GM12878 (cell line): ENCODE measurements at regions not wholly inside any gene's neighbourhood (a gene's known extent, or its start where the extent isn't known, plus 50 kb on each side); places are given as distances from the start of the nearest gene placed in this dataset.

ENCODE experiments used
- ATAC-seq: fragments of 200-7000 bp; cut with Tn5 transposase; 3 replicates; pipeline ENCODE4 v1.9.1; 2020; ENCODE audit warnings: mild to moderate bottlenecking, moderate library complexity
- BruUV-seq: library from RNA; stranded (reverse); fragments of 400-500 nt; replicated peaks from 2 replicates; lab custom pipeline; 2021; lab: Mats Ljungman, UMichigan
- CTCF ChIA-PET: fragments of 300-600 bp; sonication (Branson Sonifier 250); formaldehyde crosslinking; extraction: SDS; loops from one replicate; lab custom pipeline; 2021; ENCODE audit warnings: inconsistent platforms; lab: Yijun Ruan, JAX
- POLR2A ChIA-PET: fragments of 350-600 bp; formaldehyde crosslinking; extraction: SDS; loops from one replicate; lab custom pipeline; 2021; ENCODE audit warnings: inconsistent platforms; lab: Charles Lee
- RAD21 ChIA-PET: fragments of 300-600 bp; sonication (Branson Sonifier 250); formaldehyde crosslinking; loops from one replicate; lab custom pipeline; 2023; ENCODE audit warnings: antibody characterized with exemption; ENCODE audit not compliant: unreplicated experiment; lab: Charles Lee
- SMC1A ChIA-PET: fragments of 300-600 bp; sonication (Branson Sonifier 250); formaldehyde crosslinking; loops from one replicate; lab custom pipeline; 2023; ENCODE audit not compliant: unreplicated experiment, uncharacterized antibody; lab: Charles Lee
- DNase-seq: peaks from one replicate; pipeline ENCODE4 v3.0.0-alpha.2; 2011; ENCODE audit warnings: low read depth, low spot score
- FAIRE-seq: peaks from 3 replicates; lab custom pipeline; 2011; peaks lifted over from hg19 to GRCh38; lab: Jason Lieb, UNC
- H2AFZ ChIP-seq: 2 replicates; pipeline ENCODE4 v1.6.0; 2011; ENCODE audit warnings: low read depth, low read length, control low read depth; ENCODE audit not compliant: control insufficient read depth
- H3K27ac ChIP-seq: 2 replicates; pipeline ENCODE4 v1.5.1; 2011; ENCODE audit warnings: control low read depth; ENCODE audit not compliant: control insufficient read depth, insufficient read depth
- H3K27me3 ChIP-seq, 2 experiments: replicated peaks in 1 of 2; 2 replicates each; pipeline versions ENCODE4 v1.6.0 to v1.6.1; 2011; ENCODE audit warnings: low read length in 1 of 2; ENCODE audit not compliant: control insufficient read depth in 2 of 2, insufficient read depth in 2 of 2
- H3K36me3 ChIP-seq, 2 experiments: 2 replicates each; pipeline ENCODE4 v1.5.1; 2011; ENCODE audit warnings: low read length in 1 of 2; ENCODE audit not compliant: control insufficient read depth in 2 of 2, insufficient read depth in 2 of 2
- H3K4me1 ChIP-seq: 2 replicates; pipeline ENCODE4 v1.6.1; 2011; ENCODE audit warnings: mild to moderate bottlenecking, low read length, moderate library complexity, mixed read lengths; ENCODE audit not compliant: control insufficient read depth, insufficient read depth
- H3K4me2 ChIP-seq: 2 replicates; pipeline ENCODE4 v1.6.0; 2011; ENCODE audit warnings: control low read depth; ENCODE audit not compliant: control insufficient read depth, insufficient read depth
- H3K4me3 ChIP-seq: fragments of 200-600 bp; sonication (generic); 2 replicates; pipeline ENCODE4 v1.5.1; 2016
- H3K79me2 ChIP-seq: 2 replicates; pipeline ENCODE4 v1.6.0; 2011; ENCODE audit warnings: low read length; ENCODE audit not compliant: control insufficient read depth, insufficient read depth
- H3K9ac ChIP-seq: 2 replicates; pipeline ENCODE4 v1.8.0; 2011; ENCODE audit warnings: low read length, control low read depth, mixed read lengths; ENCODE audit not compliant: control insufficient read depth, insufficient read depth
- H3K9me3 ChIP-seq: replicated peaks from 3 replicates; pipeline ENCODE4 v1.5.1; 2011; ENCODE audit warnings: mild to moderate bottlenecking, low read length; ENCODE audit not compliant: control insufficient read depth, insufficient read depth
- H4K20me1 ChIP-seq: 2 replicates; pipeline ENCODE4 v1.6.0; 2011; ENCODE audit not compliant: control insufficient read depth, insufficient read depth
- CUX1 ChIP-seq: IDR thresholded peaks from 2 replicates; pipeline ENCODE4 v1.6.1; 2012; ENCODE audit warnings: improper control_type of control experiment, low read depth, low read length; ENCODE audit not compliant: insufficient replicate concordance
- TBL1XR1 ChIP-seq: IDR thresholded peaks from 2 replicates; pipeline ENCODE4 v1.6.1; 2012; ENCODE audit warnings: low read depth, low read length, improper control_type of control experiment
- YY1 ChIP-seq: IDR thresholded peaks from 2 replicates; pipeline ENCODE4 v1.6.1; 2011; ENCODE audit warnings: low read depth, mild to moderate bottlenecking, low read length
- ZNF24 ChIP-seq: fragments of 450-650 bp; IDR thresholded peaks from 2 replicates; pipeline ENCODE4 v1.6.1; 2017; ENCODE audit warnings: antibody characterized with exemption, mild to moderate bottlenecking
- WGBS: methylation state at CpG from one replicate; pipeline ENCODE4 v1.1.6; 2016; ENCODE audit warnings: low lambda C conversion rate; ENCODE audit not compliant: insufficient replicate concordance, insufficient coverage; ENCODE audit errors: missing lambda C conversion rate; 5-methylcytosine and 5-hydroxymethylcytosine counted together
- in situ Hi-C: fragments of 300-500 bp; cut with MboI; formaldehyde crosslinking; loops from 9 replicates; pipeline ENCODE4 v1.14.3; 2018; ENCODE audit warnings: mixed read lengths
- intact Hi-C: fragments of 100-400 bp; cut with micrococcal nuclease; formaldehyde crosslinking; loops from one replicate; pipeline ENCODE4 v1.14.2; 2022; ENCODE audit not compliant: unreplicated experiment
- TF ChIP-seq, protein P1 (sequence below): fragments of 450-650 bp; IDR thresholded peaks from 2 replicates; pipeline ENCODE4 v1.6.1; 2016; ENCODE audit warnings: mild to moderate bottlenecking

DNA sequence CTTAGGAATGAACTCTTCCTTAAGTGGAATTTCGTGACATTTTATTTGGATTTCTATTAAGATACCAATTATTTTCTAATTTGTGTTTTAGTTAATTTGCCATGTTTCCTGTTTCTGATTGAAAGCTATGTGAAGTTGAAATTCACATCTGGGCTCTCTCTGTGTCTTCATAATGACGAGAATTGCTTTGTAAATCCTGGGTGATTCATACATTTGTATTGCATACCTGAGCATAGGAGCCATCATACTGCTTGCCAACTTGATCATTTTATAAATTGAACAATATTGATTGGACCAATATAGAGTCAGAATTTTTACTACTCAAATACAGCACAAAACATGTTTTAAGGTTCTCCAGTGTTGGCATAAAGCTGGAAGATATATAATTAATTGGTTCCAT lies 817.9 kb downstream of the BRINP3 start (continued):
- TF ChIP-seq CUX1, result no peak

GRCh38 chr1:189662190-189662589 lies 815.5 kb downstream of the BRINP3 start:
- FAIRE-seq (no peak), ATAC-seq (no peak; the same call in 2 of the 3 replicates), DNase-seq (no peak)
- SMC1A ChIA-PET, result no interaction called here
- Histone ChIP-seq H3K79me2 (no peaks in the 10 kb centered on the region), H2AFZ (no peak overlapping the region), H3K4me2 (no peak overlapping the region), H3K9me3 (no peaks in the 10 kb centered on the region), H3K36me3 (no peaks in the 10 kb centered on the region), H3K27me3 (no peaks in the 10 kb centered on the region), H3K9ac (no peak overlapping the region), H3K4me1 (no peaks in the 10 kb centered on the region), H4K20me1 (no peaks in the 10 kb centered on the region), H3K27ac (no peak overlapping the region), H3K4me3 (no peak overlapping the region)
- 2% methylated on average over 3 of the region's 3 CpGs for WGBS
- POLR2A ChIA-PET, result no interaction called here
- RAD21 ChIA-PET, result no interaction called here
- no TSS peak for BruUV-seq
- intact Hi-C loops, result no loop called here
- TF ChIP-seq, protein P1, sequence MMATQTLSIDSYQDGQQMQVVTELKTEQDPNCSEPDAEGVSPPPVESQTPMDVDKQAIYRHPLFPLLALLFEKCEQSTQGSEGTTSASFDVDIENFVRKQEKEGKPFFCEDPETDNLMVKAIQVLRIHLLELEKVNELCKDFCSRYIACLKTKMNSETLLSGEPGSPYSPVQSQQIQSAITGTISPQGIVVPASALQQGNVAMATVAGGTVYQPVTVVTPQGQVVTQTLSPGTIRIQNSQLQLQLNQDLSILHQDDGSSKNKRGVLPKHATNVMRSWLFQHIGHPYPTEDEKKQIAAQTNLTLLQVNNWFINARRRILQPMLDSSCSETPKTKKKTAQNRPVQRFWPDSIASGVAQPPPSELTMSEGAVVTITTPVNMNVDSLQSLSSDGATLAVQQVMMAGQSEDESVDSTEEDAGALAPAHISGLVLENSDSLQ, result peak; percentile 85
- TF ChIP-seq TBL1XR1 (no peak), ZNF24 (no peak), YY1 (no peak)
- CTCF ChIA-PET, result no interaction called here
- in situ Hi-C loops, result no loop called here
